ENCODE measurements at regions not wholly inside any gene's neighbourhood (a gene's known extent, or its start where the extent isn't known, plus 50 kb on each side); places are given as distances from the start of the nearest gene placed in this dataset.

DNA sequence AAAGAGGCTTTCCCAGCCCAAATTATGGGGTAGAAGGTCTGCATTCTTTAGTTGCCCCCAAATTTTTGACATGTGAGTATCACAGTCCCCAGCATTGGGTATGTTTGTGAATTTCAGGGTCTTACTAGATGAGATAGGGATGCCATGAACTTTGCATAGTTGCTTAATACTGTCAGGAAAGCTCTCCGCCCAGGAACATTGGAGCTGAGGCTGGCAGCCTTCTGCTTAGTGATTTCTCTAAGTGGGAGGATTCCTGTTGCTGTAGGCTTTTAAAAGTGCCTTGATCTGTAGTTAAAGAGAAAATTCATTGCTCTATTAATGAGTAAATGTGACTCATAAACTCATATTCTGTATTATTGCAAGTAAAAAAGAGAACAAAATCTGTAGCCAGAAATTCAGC is 206.9 kb downstream of the CAVIN4 start:
- no peak for DNase-seq
- Histone ChIP-seq H3K36me3 (no peaks in the 10 kb centered on the region), H3K4me1 (no peaks in the 10 kb centered on the region), H3K27me3 (no peaks in the 10 kb centered on the region), H3K9me3 (no peaks in the 10 kb centered on the region), H3K4me3 (no peak overlapping the region), H3K27ac (no peak overlapping the region)
- no peak for TF ChIP-seq POLR2A (IDR thresholded peaks at IDR 0.05)
- TF ChIP-seq, protein P1, sequence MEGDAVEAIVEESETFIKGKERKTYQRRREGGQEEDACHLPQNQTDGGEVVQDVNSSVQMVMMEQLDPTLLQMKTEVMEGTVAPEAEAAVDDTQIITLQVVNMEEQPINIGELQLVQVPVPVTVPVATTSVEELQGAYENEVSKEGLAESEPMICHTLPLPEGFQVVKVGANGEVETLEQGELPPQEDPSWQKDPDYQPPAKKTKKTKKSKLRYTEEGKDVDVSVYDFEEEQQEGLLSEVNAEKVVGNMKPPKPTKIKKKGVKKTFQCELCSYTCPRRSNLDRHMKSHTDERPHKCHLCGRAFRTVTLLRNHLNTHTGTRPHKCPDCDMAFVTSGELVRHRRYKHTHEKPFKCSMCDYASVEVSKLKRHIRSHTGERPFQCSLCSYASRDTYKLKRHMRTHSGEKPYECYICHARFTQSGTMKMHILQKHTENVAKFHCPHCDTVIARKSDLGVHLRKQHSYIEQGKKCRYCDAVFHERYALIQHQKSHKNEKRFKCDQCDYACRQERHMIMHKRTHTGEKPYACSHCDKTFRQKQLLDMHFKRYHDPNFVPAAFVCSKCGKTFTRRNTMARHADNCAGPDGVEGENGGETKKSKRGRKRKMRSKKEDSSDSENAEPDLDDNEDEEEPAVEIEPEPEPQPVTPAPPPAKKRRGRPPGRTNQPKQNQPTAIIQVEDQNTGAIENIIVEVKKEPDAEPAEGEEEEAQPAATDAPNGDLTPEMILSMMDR (IDR thresholded peaks at IDR 0.05): no peak

DNA sequence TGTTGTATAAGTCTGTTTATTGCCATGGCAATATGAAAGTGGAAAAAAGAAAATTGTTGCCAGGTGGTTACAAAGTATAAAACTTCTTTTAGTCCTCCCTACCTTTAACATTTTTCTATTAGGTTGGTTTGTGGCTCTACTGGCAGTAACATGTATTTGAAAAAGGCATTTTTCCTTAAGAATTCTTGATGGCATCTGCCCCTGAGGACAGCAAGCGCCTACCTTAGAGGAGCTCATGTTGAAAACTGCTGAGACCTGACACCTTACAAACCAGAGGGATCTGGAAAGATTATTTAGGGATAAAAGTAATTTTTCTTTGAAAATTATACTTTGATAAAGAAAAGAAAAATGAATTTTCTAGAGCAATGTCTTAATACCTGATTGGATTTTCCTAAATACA is 208.1 kb downstream of the CAVIN4 start:
- H3K36me3 ChIP-seq: no peaks in the 10 kb centered on the region
- TF ChIP-seq, protein P1 (IDR thresholded peaks at IDR 0.05): no peak
- TF ChIP-seq POLR2A (IDR thresholded peaks at IDR 0.05): no peak
- no peak overlapping the region for H3K27ac ChIP-seq
- no peak overlapping the region for H3K4me3 ChIP-seq
- no peak for DNase-seq
- H3K27me3 ChIP-seq: no peaks in the 10 kb centered on the region
- no peaks in the 10 kb centered on the region for H3K9me3 ChIP-seq
- no peaks in the 10 kb centered on the region for H3K4me1 ChIP-seq

GRCh38 chr9:100794738-100795269 is 216.9 kb downstream of the CAVIN4 start:
- TF ChIP-seq, protein P1 (IDR thresholded peaks at IDR 0.05): no peak
- no peak for TF ChIP-seq POLR2A (IDR thresholded peaks at IDR 0.05)
- Histone ChIP-seq H3K27me3 (no peaks in the 10 kb centered on the region), H3K27ac (no peak overlapping the region), H3K36me3 (no peaks in the 10 kb centered on the region), H3K9me3 (no peaks in the 10 kb centered on the region), H3K4me1 (no peaks in the 10 kb centered on the region), H3K4me3 (no peak overlapping the region)
- DNase-seq: no peak

DNA sequence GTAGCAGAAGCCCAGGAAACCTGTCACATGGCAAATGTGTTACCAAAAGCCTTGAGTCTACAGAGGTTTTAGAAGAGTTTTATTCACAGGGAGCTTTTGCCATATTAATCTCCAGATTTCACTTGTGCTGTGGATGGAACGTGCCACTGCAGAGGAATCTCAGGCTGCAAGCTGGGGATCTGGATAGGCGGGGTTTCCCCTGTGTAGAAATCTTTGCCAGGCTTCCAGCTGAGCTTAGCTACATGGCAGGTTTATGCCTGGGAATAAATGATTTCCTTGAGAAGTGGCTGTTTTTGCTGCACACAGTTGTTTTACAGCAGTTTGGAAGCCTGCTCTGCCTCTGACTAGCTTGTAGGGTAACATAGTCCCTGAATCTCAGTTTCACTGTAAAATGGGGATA is 224.6 kb upstream of the PLPPR1 start:
- H3K9me3 ChIP-seq: no peaks in the 10 kb centered on the region
- H3K4me3 ChIP-seq: no peak overlapping the region
- H3K4me1 ChIP-seq: no peaks in the 10 kb centered on the region
- H3K36me3 ChIP-seq: no peaks in the 10 kb centered on the region
- no peaks in the 10 kb centered on the region for H3K27me3 ChIP-seq
- no peak for TF ChIP-seq POLR2A (IDR thresholded peaks at IDR 0.05)
- TF ChIP-seq, protein P1 (IDR thresholded peaks at IDR 0.05): no peak
- no peak for DNase-seq
- H3K27ac ChIP-seq: no peak overlapping the region

- no peak overlapping the region for H3K4me3 ChIP-seq
- no peaks in the 10 kb centered on the region for H3K9me3 ChIP-seq
- TF ChIP-seq, protein P1 (IDR thresholded peaks at IDR 0.05): no peak
- TF ChIP-seq POLR2A (IDR thresholded peaks at IDR 0.05): no peak
- no peak for DNase-seq
- no peak overlapping the region for H3K27ac ChIP-seq
- no peaks in the 10 kb centered on the region for H3K27me3 ChIP-seq
- H3K4me1 ChIP-seq: no peaks in the 10 kb centered on the region
- no peaks in the 10 kb centered on the region for H3K36me3 ChIP-seq
Measured at GRCh38 chr9:100811643-100812042, 216.9 kb upstream of the PLPPR1 start.

DNA sequence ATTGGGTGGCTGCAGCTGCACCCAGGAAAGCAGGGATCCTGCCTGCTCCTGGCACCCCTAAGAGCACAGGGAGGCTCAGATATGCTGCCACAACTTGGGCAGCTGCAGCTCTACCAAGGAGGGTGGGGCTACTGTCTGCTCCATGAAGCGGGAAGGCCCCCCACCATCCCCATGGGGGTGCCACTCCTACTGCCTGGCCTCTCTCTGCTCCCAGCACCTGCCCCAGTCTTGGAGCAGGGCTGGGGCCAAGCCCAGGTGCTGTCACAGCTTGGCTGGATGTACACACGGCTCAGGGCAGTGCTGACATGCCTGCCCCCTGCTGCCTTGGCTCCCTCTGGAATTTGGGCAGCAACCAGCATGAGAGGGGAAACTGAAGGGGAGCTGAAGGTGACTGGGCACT is 214.7 kb upstream of the PLPPR1 start:
- no peak for DNase-seq
- Histone ChIP-seq H3K36me3 (no peaks in the 10 kb centered on the region), H3K27ac (no peak overlapping the region), H3K27me3 (no peaks in the 10 kb centered on the region), H3K4me1 (no peaks in the 10 kb centered on the region), H3K4me3 (no peak overlapping the region), H3K9me3 (no peaks in the 10 kb centered on the region)
- no peak for TF ChIP-seq POLR2A (IDR thresholded peaks at IDR 0.05)
- TF ChIP-seq, protein P1 (IDR thresholded peaks at IDR 0.05): no peak

Data from Peyer's patch (tissue), 4 donors.